Uterus (tissue), 2 donors: ENCODE measurements at regions not wholly inside any gene's neighbourhood (a gene's known extent, or its start where the extent isn't known, plus 50 kb on each side); places are given as distances from the start of the nearest gene placed in this dataset.

Source experiments
- CTCF ChIP-seq, 4 experiments: fragments of 200-600 bp in 2 of 4; fragments of 450-650 bp in 2 of 4; sonication (generic) in 2 of 4; IDR thresholded peaks; one replicate each; pipeline ENCODE4 v1.5.1; 2016 to 2019; ENCODE audit warnings: antibody characterized with exemption in 4 of 4, mild to moderate bottlenecking in 2 of 4, moderate library complexity in 1 of 4
- POLR2A ChIP-seq, 2 donors: fragments of 450-650 bp; IDR thresholded peaks; one replicate each; pipeline ENCODE4 v1.6.1; 2016; ENCODE audit warnings: antibody characterized with exemption in 2 of 2, mild to moderate bottlenecking in 1 of 2, moderate library complexity in 1 of 2

- TF ChIP-seq CTCF (IDR thresholded peaks at IDR 0.05) (no peak), POLR2A (IDR thresholded peaks at IDR 0.05) (no peak)
These were observed 149.5 kb upstream of the ADGRL4 start for GRCh38 chr1:79155991-79156390.
